SW480 (cell line): ENCODE measurements at regions not wholly inside any gene's neighbourhood (a gene's known extent, or its start where the extent isn't known, plus 50 kb on each side); places are given as distances from the start of the nearest gene placed in this dataset.

Experiments
- DNase-seq: peaks from one replicate; pipeline ENCODE4 v3.0.0-alpha.2; 2016; ENCODE audit warnings: low spot score

DNA sequence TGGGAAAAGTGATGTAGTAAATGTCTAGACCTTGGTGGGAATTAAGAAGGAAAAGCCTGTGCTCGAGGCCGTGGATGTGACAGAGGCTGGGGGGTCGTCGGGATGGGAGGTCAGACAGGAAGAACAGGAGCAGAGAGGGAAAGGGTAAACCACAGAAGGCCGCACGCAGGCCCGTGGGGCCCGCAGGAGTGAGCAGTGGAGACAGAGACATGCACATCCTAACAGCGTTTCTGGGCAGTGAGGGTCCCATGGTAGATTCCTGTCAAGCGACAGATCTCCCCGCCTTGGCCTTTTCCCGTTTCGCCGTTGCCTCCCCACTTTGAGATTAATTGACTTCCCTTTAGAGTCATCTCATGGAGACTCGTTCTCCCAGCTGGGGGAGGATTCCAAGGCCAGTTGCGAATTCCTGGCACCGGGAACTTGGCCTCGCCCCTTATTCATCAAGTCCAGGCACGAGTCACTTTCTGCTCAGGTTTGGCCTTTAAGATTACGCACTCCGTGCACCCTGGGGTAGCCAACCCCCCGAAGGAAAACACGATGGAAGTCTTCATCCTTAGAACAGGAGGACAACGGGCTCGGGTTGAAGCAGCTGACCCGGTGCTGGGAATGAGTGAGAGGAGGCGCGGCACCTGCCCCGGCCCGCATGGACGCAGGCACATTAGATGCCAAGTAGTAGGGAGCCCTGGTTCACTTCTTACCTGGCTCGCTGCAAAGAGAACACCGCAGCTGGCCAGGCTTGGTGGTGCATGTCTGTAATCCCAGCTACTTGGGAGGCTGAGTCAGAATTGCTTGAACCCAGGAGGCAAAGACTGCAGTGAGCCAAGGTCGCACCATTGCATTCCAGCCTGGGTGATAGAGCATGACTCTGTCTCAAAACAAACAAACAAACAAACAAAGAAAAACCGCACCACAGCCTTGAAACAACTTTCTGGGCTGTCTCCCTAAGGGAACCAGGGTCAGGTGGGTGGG lies 315.2 kb upstream of the SHH start:
- DNase-seq: no peak

DNA sequence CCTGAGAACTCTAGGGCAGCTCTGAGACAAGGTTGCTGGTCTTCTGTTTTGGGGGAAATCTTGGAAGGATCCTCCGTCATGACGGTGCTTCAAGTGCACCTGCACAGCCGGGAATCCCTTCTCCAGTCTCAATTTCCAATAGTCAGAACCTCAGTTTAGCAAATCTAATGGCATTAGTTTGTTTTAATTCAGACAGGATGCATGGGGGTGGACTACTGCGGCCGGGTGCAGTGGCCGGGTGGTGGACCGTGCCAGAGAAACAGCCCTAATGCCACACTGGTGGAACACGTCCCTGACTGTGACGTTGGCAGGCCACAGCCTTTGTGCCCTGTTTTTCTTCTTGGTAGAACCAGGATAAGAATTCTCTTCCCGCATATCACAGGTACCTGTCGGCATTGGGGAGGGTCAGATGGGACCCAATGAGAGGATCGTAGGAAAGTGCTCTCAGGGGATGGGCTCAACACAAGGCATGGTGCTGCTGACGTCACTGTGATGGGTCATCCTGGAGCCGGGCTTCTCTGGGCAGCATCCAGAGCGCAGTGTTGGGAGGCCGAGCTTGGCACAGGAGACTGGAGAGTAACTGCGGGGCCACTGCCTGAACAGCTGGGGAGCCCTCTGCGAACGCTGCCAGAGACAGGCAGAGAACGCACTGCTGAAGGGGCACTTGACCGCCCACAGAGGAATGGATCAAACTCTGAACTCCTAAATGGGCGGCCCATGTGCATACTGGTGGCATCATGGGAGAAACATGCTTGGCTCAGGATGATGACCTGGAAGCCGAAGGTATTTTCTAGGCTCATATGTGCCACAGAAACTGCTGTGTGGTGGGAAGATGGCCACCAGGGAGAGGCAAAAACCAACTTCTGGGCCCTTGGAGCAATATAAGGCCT lies 313.8 kb upstream of the SHH start:
- no peak for DNase-seq

DNA sequence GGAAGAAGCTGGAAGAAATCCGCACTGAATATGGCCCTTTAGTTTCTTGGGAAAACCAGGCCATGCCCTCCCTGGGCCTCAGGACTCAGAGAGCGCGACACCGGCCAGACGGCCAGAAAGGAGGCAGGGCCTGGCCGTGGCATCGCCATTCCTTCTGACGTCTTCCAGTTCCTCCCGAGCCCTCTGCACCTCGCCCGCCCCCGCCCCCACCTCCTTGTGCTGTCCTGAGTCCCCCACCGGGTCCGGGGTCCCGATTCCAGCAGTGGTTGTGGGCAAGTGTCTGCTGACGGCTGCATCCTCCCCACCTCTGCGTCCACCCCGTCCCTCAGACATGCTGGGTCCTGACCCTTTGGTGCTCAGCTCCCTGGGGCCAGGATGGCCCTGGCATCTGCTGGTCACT lies 312.1 kb upstream of the SHH start:
- DNase-seq: no peak

- DNase-seq: no peak
Measured at GRCh38 chr7:156123362-156123761, 311.1 kb upstream of the SHH start.

DNA sequence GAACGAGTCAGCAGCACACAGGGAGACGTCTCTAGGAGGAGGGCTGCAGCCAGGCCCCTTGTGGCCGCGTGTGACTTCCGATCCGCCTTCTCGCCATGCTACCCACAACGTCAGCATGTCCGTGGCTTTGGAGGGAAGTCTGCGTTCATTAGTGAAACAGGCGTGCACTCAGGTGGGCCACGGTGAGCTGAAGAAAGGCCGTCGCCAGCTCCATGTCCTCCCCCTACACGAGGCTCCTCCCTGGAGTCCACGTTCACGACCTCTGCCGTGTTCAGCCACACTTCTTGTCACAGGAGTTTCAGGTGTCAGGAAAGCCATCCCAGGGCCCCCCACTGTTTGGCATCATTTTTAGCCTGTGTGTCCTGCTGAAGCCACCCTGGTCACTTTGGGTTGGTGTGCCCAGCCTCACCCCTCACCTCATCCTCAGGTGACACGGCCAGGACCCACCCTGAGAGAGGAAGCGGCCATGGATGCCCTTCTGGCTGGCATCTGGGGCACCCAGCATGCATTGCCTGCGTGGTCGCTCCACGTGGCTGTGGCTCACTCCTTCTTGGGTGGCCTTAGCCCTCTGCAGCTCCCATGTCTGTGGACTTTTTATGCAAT lies 310.6 kb upstream of the SHH start:
- DNase-seq: no peak

DNA sequence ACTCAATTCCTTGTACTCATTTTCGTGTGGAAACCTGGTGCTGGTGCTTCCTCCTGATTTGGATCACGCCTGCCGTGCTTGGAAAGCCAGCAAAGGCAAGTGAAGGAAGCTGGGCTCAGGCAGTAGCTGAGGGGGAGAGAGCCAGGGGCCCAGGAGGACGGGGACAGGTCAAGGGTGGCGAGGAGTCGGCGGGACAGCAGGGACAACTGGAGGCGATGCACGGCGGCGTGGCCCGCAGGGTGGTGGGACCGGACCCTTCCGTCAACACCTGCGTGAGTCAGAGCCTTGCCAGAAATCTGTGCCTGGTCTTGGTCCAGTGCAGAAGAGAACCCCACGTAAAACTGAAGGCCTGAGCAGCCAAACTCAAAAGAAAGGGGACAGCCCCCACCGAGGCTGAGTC lies 309.7 kb upstream of the SHH start:
- DNase-seq: no peak

- DNase-seq: no peak
Measured at GRCh38 chr7:156121434-156121833, 309.2 kb upstream of the SHH start.

DNA sequence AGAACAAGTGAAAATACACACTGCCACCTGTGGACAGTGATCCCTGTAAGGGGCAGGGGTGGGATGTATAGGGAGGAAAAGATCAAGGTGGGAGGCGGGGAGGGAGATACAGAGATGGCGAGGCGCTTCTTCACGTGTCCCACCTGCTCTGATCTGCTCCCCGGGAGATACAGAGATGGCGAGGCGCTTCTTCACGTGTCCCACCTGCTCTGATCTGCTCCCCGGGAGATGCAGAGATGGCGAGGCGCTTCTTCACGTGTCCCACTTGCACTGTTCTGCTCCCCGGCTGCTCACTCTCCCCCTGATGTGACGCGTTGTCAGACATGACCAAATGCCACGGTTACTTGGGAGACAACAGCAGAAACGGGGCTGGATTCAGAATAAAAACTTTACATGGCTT lies 308.3 kb upstream of the SHH start:
- no peak for DNase-seq

DNA sequence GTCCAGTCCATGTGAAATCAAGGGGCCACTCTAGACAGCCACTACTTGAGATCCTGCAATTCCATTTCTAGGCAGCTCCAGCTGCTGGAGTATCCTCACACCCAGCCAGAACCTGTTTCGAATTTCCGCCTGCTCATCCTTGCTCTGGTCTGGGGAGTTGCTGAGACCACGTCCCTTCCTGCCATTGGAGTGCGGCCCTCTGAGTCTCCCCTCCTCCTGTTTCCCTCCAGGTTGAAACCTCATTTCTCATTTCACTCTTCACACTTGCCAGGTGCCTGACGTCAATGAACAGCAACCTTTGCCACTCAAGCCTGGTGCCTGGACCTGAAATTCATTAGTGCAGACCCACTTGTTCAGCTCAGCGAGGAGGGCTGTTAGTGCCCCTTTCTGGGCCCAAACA lies 307.5 kb upstream of the SHH start:
- DNase-seq: no peak

DNA sequence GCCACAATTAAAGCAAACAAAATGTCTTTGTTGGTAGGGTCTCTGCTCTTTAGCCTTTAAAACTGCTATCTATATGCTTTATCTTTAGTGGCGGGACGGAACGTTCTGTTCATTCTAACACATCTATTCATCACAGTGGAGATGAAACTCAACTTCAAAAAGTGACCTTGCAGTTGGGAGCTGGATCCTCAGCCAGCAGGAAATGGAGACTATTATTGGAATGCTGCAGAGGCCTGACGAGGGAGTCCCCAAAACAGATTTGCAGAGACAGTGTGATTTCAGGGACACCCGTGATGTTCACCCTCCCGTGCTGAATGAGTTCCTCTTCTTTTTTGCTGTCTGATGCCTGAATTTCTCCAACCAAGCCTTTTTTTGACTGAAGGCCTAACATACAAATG lies 306.0 kb upstream of the SHH start:
- DNase-seq: no peak

GRCh38 chr7:156117542-156118247 lies 305.4 kb upstream of the SHH start:
- no peak for DNase-seq

DNA sequence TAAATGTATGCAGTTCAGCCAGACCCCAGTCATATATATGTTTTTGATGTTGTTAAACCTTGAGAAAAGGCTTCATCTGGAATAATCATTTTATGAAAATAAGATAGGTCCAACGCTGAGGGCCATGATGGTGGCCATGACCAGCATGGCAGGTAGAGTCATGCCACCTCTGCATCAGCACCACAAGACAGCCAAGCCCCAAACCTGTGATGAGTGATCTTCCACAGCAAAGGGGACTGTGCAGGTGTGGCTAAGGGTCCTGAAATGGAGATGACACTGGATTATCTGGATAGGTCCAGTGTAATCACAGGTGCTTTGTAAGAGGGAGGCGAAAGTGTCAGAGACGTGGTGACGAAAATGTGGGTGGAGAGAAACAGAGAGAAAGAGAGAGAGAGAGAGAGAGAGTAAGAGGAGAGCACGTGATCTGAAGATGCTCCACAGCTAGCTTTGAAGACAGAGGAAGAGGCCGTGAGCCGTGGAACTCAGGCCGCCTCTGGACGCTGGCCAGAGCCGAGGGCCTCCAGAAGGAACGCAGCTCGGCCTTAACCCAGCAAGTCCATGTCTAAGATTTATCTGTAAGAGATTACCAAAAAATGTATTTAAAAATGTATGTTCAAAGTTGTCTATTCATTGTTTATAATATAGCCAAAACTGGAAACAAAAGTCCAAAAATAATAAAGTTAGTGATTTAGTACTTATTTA lies 304.4 kb upstream of the SHH start:
- no peak for DNase-seq

DNA sequence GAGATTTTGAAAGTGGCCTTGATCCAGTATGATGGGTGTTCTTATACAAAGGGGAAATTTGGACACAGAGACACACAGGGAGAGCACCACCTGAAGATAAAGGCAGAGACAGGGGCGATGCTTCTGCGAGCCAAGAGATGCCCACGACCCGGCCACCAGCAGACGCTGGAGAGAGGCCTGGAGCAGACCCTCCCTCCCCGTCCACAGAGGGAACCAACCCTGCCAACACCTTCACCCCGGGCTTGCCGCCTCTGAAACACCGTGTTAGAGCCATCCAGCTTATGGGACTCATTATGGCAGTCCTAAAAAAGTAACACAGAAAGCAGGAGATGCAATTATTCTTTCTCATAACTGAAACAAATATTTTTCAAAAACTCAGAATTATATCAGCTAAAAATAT lies 303.3 kb upstream of the SHH start:
- no peak for DNase-seq

- DNase-seq: no peak
Measured at GRCh38 chr7:156113731-156114130, 301.5 kb upstream of the SHH start.

GRCh38 chr7:156109988-156110387 lies 297.7 kb upstream of the SHH start:
- no peak for DNase-seq

DNA sequence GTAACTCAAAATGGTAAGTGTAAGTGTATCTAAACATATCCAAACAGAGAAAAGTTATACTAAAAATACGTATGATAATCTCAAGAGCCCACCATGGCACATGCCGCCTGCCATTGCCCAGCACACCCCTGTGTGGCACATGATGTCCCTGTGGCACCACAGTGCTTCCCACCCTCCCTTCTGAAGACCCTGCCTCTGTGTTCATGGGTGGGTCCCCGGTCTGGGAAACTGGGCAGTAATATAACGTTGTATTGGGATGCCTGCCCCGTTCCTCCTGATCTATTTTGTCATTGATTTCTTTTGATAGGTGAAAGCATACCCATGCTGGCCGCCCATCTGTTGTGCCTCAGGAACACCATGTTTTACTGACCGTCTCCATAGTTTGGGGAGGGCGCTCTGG lies 296.8 kb upstream of the SHH start:
- no peak for DNase-seq

- no peak for DNase-seq
Measured at GRCh38 chr7:156107957-156108356, 295.7 kb upstream of the SHH start.

GRCh38 chr7:156106107-156106426 lies 293.8 kb upstream of the SHH start:
- DNase-seq: no peak

DNA sequence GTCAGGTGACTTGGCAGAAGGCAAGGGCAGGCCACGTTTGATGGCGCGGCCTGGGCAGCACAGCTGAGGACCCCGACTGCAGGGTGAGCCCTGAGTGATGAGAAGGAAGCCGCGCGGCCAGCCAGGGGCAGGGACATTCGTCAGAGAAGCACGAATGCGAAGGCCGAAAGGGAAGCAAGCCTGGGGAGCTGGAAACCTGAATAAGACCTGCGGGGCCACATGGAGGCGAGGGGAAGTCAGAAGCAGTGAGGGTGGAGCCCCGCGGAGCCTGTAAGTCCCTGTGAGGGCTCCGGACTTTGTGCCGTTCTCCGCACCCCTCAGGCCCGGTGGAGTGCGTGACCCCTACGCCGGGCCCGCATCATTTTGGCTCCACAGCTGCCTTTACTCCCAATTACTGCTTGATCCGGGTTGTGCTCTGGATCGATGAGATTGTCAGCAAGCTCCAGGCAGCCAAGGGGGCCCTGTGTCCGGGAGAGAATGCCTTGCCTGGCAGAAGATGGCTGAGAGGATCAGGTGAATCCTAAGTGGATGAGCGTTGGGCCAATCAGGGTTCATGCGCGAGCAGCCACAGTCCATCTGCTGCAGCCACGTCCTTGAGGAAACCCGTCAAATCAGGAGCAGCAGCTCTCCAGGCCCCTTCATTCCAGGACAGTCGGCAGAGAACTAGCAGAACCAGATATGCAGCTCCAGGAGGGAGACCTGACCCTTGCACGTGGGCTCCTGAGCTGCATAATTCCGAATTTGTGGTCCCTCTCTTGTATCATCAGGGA lies 293.3 kb upstream of the SHH start:
- no peak for DNase-seq

GRCh38 chr7:156104501-156105336 lies 292.5 kb upstream of the SHH start:
- no peak for DNase-seq
